ENCODE measurements at regions not wholly inside any gene's neighbourhood (a gene's known extent, or its start where the extent isn't known, plus 50 kb on each side); places are given as distances from the start of the nearest gene placed in this dataset.

- no peaks in the 10 kb centered on the region for H3K27me3 Mint-ChIP-seq (ENCODE audit: low read depth, unreplicated experiment)
- Histone ChIP-seq H3K4me1 (ENCODE audit: insufficient read depth, low read length) (no peaks in the 10 kb centered on the region), H3K9ac (ENCODE audit: low read length) (no peak overlapping the region), H3K27ac (ENCODE audit: low read depth, low read length) (no peak overlapping the region), H3K9me3 (ENCODE audit: insufficient read depth, low read depth, low read length) (no peaks in the 10 kb centered on the region), H2AFZ (ENCODE audit: low read depth, low read length) (no peak overlapping the region), H4K20me1 (ENCODE audit: insufficient read depth, low read length) (no peaks in the 10 kb centered on the region), H3K4me2 (ENCODE audit: low read length) (no peak overlapping the region), H3K27me3 (ENCODE audit: insufficient read depth, low read length) (no peaks in the 10 kb centered on the region), H3K4me3 (ENCODE audit: insufficient read depth, low read depth, low read length) (no peak overlapping the region), H3K36me3 (ENCODE audit: insufficient read depth, low read length) (no peaks in the 10 kb centered on the region), H3K79me2 (ENCODE audit: insufficient read depth, low read length) (no peaks in the 10 kb centered on the region)
- H3K27ac Mint-ChIP-seq (ENCODE audit: unreplicated experiment) = no peak overlapping the region
- DNase-seq (ENCODE audit: low read depth) = no peak
- H3K4me1 Mint-ChIP-seq (ENCODE audit: low read depth, unreplicated experiment) = peaks cover 4% of the 10 kb centered on the region
- FAIRE-seq = no peak
- no peaks in the 10 kb centered on the region for H3K36me3 Mint-ChIP-seq (ENCODE audit: low read depth, unreplicated experiment)
- H3K9me3 Mint-ChIP-seq (ENCODE audit: unreplicated experiment) = no peaks in the 10 kb centered on the region
- TF ChIP-seq EZH2 (IDR thresholded peaks at IDR 0.05; ENCODE audit: insufficient read depth, low read length) (no peak), CTCF (IDR thresholded peaks at IDR 0.05; ENCODE audit: insufficient read depth, low read depth, low read length) (no peak)
- H3K4me3 Mint-ChIP-seq (ENCODE audit: unreplicated experiment) = no peak overlapping the region
These were observed 1608.7 kb downstream of the STIM2 start for GRCh38 chr4:28469387-28469786.

- no peaks in the 10 kb centered on the region for H3K36me3 ChIP-seq (ENCODE audit: insufficient read depth, low read length)
- Mint-ChIP-seq H3K4me3 (ENCODE audit: unreplicated experiment) (no peak overlapping the region), H3K27me3 (ENCODE audit: low read depth, unreplicated experiment) (no peaks in the 10 kb centered on the region), H3K36me3 (ENCODE audit: low read depth, unreplicated experiment) (no peaks in the 10 kb centered on the region), H3K27ac (ENCODE audit: unreplicated experiment) (no peak overlapping the region), H3K4me1 (ENCODE audit: low read depth, unreplicated experiment) (peaks cover 4% of the 10 kb centered on the region), H3K9me3 (ENCODE audit: unreplicated experiment) (no peaks in the 10 kb centered on the region)
- no peak overlapping the region for H3K4me2 ChIP-seq (ENCODE audit: low read length)
- H2AFZ ChIP-seq (ENCODE audit: low read depth, low read length) = no peak overlapping the region
- H3K4me1 ChIP-seq (ENCODE audit: insufficient read depth, low read length) = no peaks in the 10 kb centered on the region
- FAIRE-seq = no peak
- DNase-seq (ENCODE audit: low read depth) = no peak
- H3K9me3 ChIP-seq (ENCODE audit: insufficient read depth, low read depth, low read length) = no peaks in the 10 kb centered on the region
- no peaks in the 10 kb centered on the region for H3K79me2 ChIP-seq (ENCODE audit: insufficient read depth, low read length)
- no peak for TF ChIP-seq CTCF (IDR thresholded peaks at IDR 0.05; ENCODE audit: insufficient read depth, low read depth, low read length)
- TF ChIP-seq EZH2 (IDR thresholded peaks at IDR 0.05; ENCODE audit: insufficient read depth, low read length) = no peak
- H3K4me3 ChIP-seq (ENCODE audit: insufficient read depth, low read depth, low read length) = no peak overlapping the region
- no peak overlapping the region for H3K9ac ChIP-seq (ENCODE audit: low read length)
- H4K20me1 ChIP-seq (ENCODE audit: insufficient read depth, low read length) = no peaks in the 10 kb centered on the region
- no peak overlapping the region for H3K27ac ChIP-seq (ENCODE audit: low read depth, low read length)
- H3K27me3 ChIP-seq (ENCODE audit: insufficient read depth, low read length) = no peaks in the 10 kb centered on the region
These were observed 1609.2 kb downstream of the STIM2 start for GRCh38 chr4:28469886-28470285.

GRCh38 chr4:28475381-28475780 is 1614.7 kb downstream of the STIM2 start:
- no peak overlapping the region for H3K4me3 Mint-ChIP-seq (ENCODE audit: unreplicated experiment)
- Histone ChIP-seq H2AFZ (ENCODE audit: low read depth, low read length) (no peak overlapping the region), H3K79me2 (ENCODE audit: insufficient read depth, low read length) (no peaks in the 10 kb centered on the region), H4K20me1 (ENCODE audit: insufficient read depth, low read length) (no peaks in the 10 kb centered on the region), H3K36me3 (ENCODE audit: insufficient read depth, low read length) (no peaks in the 10 kb centered on the region), H3K4me3 (ENCODE audit: insufficient read depth, low read depth, low read length) (no peak overlapping the region), H3K4me1 (ENCODE audit: insufficient read depth, low read length) (no peaks in the 10 kb centered on the region), H3K9ac (ENCODE audit: low read length) (no peak overlapping the region), H3K27ac (ENCODE audit: low read depth, low read length) (no peak overlapping the region), H3K9me3 (ENCODE audit: insufficient read depth, low read depth, low read length) (no peaks in the 10 kb centered on the region), H3K4me2 (ENCODE audit: low read length) (no peak overlapping the region), H3K27me3 (ENCODE audit: insufficient read depth, low read length) (no peaks in the 10 kb centered on the region)
- TF ChIP-seq EZH2 (IDR thresholded peaks at IDR 0.05; ENCODE audit: insufficient read depth, low read length) (no peak), CTCF (IDR thresholded peaks at IDR 0.05; ENCODE audit: insufficient read depth, low read depth, low read length) (no peak)
- no peaks in the 10 kb centered on the region for H3K36me3 Mint-ChIP-seq (ENCODE audit: low read depth, unreplicated experiment)
- FAIRE-seq (no peak), DNase-seq (ENCODE audit: low read depth) (no peak)
- no peak overlapping the region for H3K27ac Mint-ChIP-seq (ENCODE audit: unreplicated experiment)
- no peaks in the 10 kb centered on the region for H3K9me3 Mint-ChIP-seq (ENCODE audit: unreplicated experiment)
- no peaks in the 10 kb centered on the region for H3K4me1 Mint-ChIP-seq (ENCODE audit: low read depth, unreplicated experiment)
- H3K27me3 Mint-ChIP-seq (ENCODE audit: low read depth, unreplicated experiment) = no peaks in the 10 kb centered on the region

Measured in astrocyte (in vitro differentiated cells and primary cell).